Islet precursor cell (in vitro differentiated cells): ENCODE measurements at regions not wholly inside any gene's neighbourhood (a gene's known extent, or its start where the extent isn't known, plus 50 kb on each side); places are given as distances from the start of the nearest gene placed in this dataset.

Experiments
- DNase-seq: peaks from one replicate; pipeline ENCODE4 v3.0.0-alpha.2; 2018

DNA sequence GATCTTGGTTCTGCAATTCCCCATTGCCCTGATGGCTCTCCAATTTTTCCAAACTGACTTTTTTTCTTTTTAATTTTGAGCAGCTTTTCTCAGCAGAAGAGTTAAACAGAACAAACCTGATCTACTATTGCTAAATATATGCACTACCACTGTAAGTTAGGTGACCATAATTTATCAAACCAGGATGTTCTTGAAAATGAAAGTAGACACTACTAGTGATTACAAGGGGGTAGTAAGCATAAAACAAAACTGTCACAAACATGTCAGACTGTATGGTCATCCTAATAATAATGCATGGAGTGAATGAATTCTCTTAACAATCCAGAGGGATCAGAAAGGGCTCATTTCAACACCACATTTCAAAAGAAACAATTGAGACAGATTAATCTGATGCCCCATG is 183.0 kb upstream of the FOXN3 start:
- DNase-seq = no peak

GRCh38 chr14:89598548-89599186 is 181.6 kb upstream of the FOXN3 start:
- no peak for DNase-seq

DNA sequence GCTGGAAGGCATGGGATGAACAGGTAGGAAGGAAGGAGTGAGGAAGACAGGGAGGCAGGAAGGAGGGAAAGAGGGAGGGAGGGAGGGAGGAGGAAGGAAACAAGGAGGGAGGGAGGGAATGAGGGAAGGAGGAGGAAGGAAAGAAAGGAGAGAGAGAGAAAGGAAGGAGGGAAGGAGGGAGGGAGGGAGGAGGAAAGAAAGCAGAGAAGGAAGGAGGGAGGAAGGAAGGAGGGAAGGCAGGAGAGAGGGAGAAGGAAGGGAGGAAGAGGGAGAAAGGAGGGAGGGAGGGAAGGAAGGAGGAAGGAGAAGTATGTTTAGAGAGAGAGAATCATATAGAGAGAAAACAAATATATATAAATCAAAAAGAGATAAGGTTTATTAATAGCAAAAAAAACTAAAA is 175.9 kb upstream of the FOXN3 start:
- no peak for DNase-seq

DNA sequence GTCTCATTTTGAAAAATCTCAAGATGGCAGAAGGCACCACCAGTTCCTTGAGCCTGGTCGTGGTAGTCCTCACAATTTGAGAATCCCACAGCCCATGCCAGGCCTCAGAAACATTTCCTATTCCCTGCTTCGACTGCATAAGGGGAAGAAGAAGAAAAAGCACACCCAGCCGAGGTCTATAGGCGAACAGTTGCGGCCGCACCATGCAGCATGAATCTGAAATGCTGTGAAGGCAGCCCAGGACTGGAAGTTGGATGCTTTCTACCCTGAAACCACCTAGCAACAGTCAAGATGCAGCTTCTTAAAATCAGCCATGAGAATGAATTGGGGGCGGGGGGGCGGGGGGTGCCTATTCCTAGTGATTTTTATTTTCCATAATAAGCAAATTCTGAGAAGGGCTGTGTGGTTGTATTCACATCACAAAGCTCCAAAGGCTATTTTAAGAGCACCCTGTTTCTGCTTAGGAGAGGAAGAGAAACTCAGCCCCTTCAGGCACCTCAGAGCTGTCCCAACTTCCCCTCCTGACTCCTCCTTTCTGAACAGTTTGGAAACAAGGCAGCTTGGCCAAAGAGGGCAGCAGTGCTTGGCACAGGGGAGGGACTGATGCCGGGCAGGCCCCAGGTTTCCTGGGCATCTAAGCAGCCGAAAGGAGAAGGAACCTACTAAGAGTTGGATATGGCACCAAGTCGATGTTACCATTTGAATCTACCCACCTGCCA is 172.5 kb upstream of the FOXN3 start:
- no peak for DNase-seq

- DNase-seq = no peak
Observed at GRCh38 chr14:89588840-89589296, 171.8 kb upstream of the FOXN3 start.

- DNase-seq = no peak
Observed at GRCh38 chr14:89588016-89588415, 171.0 kb upstream of the FOXN3 start.

DNA sequence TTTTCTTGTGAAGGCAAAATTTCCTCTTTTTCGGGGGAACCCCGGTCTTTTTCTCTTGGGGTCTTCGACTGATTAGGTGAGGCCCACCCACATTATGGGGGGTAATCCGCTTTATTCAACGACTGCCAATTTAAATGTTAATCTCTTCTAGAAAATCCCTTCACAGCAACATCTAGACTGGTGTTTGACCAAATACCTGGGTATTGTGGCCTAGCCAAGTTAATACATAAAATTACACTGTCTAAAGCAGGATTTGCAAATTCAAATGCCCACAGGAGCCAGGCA is 170.0 kb upstream of the FOXN3 start:
- no peak for DNase-seq

GRCh38 chr14:89586258-89587135 is 169.5 kb upstream of the FOXN3 start:
- no peak for DNase-seq

- DNase-seq = peak; percentile 68
Observed at GRCh38 chr14:89578156-89578555, 161.1 kb upstream of the FOXN3 start.

GRCh38 chr14:89576960-89577359 is 159.9 kb upstream of the FOXN3 start:
- DNase-seq = no peak

- no peak for DNase-seq
Observed at GRCh38 chr14:89576145-89576927, 159.3 kb upstream of the FOXN3 start.

GRCh38 chr14:89575386-89576061 is 158.5 kb upstream of the FOXN3 start:
- DNase-seq = no peak

DNA sequence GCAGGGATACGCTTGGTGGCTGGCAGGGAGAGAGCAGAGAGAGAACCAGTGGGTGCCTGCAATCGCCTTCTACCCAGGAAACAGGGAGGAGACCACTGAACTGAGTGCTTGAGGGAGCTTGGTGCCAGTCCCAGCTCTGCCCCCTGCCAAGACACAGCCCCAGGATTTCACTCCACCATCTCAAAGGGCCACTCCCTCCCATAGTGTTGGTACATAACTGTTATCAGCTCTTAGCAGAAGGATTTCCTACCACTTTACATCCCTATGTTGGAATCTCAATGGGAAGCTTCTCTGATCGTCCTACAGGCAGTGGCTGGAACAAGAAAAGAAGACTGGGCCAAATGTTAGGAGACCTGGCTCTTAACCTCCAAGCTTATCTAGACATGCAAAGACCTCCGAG is 157.4 kb upstream of the FOXN3 start:
- no peak for DNase-seq

- no peak for DNase-seq
Observed at GRCh38 chr14:89573399-89573657, 156.3 kb upstream of the FOXN3 start.

- DNase-seq = no peak
Observed at GRCh38 chr14:89572596-89573398, 155.8 kb upstream of the FOXN3 start.

DNA sequence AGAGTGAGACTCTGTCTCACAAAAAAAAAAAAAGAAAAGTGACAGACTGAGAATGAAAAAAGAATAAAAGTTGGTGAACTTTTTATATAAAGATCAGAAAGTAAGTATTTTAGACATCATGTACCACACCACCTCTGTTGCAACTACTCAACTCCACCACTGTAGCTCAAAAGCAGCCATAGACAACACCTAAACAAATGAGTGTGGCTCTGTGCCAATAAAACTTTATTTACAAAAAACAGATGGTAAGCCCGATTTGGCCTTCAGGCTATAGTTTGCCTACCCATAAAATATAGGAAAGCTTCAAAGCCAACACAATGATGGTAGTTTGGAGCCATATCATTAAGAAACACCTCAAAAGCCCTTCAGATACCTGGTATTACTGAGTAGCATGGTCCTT is 154.5 kb upstream of the FOXN3 start:
- no peak for DNase-seq

DNA sequence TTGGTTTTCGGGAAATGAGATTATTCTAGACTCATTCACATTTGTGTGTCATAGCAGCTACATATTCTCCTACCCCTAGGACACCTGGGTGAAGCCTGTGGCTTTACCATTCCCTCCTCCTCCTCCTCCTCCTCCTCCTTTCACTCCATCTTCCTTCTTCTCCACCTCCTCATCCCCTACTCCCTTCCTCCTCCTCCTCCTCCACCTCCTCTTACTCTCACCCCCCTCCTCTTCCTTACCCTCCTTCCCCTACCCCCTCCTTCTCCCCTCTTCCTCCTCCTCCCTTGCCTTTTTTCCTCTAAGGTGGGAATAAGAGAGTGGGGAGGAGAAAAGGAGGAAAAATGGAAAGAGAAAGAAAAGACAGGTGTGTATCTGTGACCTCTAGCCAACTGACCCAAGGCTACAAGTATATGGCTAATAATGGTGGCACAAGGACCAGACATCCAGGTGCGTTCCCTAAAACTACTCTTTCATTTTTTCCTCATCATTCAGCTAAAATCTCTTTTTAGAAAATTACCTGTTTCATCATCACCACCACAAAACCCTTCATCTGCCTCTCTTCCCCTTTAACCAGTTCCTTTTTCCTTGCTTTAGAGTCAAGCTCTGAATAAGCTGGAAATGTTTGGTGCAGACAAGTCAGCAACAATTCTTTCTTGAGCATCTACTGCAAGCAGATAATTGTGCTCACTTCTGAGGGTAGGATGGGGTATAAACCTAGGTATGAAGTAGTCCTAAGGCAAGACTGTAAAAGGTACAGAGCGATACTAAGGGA is 149.8 kb upstream of the FOXN3 start:
- no peak for DNase-seq

DNA sequence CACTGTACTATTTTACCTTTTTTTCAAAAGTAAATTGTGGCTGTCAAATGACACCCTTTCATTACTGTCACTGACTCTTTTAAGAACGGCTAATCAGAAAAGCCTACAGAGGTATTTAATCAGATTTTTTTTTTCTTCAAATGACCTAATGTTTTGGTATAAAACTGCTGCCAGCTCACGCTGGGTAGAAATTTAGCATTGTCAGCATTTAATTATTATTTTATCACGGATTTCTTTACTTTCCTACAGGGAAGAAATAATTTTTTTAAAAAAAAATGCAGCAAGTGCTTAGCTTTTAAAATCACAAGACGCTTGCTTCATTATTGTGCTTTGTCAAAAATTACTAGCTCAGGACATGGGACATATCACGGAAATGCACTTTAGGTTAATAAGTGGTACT is 149.1 kb upstream of the FOXN3 start:
- DNase-seq = no peak

DNA sequence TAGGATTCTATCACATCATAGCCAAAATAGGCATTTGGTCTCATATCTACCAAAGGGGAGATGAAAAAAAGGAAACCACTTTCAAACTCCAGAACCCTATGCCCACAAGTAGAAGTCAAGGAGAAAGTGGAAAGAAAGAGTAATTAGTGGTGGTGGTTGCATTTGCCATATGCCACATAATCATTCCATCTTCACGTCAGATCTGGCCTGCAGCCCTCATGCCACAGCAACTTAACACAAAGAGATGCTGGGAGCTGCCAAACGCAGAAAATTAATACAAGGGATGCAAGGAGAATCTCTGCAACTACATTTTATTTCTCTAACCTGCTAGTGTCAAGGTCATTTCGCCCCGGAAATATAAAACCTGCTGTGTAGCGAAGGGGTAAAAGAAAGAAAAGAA is 148.6 kb upstream of the FOXN3 start:
- DNase-seq = no peak

- no peak for DNase-seq
Observed at GRCh38 chr14:89564989-89565388, 148.0 kb upstream of the FOXN3 start.

- DNase-seq = no peak
Observed at GRCh38 chr14:89564286-89564957, 147.4 kb upstream of the FOXN3 start.
